A673 (cell line): ENCODE measurements at regions not wholly inside any gene's neighbourhood (a gene's known extent, or its start where the extent isn't known, plus 50 kb on each side); places are given as distances from the start of the nearest gene placed in this dataset.

ENCODE experiments used
- EZH2 ChIP-seq: fragments of 200-600 bp; sonication (generic); IDR thresholded peaks from 2 replicates; pipeline ENCODE4 v1.6.1; 2017; ENCODE audit warnings: borderline replicate concordance, low read depth, mild to moderate bottlenecking, mixed read lengths, antibody characterized with exemption, low read length; ENCODE audit not compliant: poor library complexity, severe bottlenecking
- TF ChIP-seq, protein P1 (sequence below): fragments of 300-800, 200-600 bp; sonication (generic); conservative IDR thresholded peaks from 2 replicates; pipeline ENCODE4 v1.5.1; 2017; ENCODE audit warnings: low read depth, mild to moderate bottlenecking, antibody characterized with exemption, low read length, moderate library complexity, mixed read lengths

DNA sequence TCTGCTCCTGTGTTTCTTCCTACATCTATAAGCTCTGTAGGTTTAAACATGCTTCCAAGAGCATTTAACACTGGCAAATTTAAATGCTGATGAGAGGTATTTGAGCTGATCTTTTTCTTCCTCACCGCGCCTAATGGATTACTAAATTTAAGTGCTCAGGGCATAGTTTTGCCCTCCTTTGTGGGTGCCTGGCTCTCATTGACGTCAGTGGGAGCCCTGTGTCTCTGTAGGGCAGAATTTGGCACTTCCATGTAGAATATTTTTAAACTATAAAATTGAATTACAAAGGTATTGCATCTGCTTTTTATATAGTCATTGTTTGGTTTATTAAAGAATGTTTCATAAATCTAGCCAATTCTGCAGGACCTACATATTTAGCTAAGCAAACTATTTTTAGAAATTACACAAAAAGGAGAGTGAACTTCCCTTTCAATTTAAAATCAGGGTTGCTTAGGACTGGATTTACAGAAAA, 444.8 kb downstream of the AEBP2 start:
- TF ChIP-seq, protein P1, sequence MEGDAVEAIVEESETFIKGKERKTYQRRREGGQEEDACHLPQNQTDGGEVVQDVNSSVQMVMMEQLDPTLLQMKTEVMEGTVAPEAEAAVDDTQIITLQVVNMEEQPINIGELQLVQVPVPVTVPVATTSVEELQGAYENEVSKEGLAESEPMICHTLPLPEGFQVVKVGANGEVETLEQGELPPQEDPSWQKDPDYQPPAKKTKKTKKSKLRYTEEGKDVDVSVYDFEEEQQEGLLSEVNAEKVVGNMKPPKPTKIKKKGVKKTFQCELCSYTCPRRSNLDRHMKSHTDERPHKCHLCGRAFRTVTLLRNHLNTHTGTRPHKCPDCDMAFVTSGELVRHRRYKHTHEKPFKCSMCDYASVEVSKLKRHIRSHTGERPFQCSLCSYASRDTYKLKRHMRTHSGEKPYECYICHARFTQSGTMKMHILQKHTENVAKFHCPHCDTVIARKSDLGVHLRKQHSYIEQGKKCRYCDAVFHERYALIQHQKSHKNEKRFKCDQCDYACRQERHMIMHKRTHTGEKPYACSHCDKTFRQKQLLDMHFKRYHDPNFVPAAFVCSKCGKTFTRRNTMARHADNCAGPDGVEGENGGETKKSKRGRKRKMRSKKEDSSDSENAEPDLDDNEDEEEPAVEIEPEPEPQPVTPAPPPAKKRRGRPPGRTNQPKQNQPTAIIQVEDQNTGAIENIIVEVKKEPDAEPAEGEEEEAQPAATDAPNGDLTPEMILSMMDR = no peak
- TF ChIP-seq EZH2 = no peak
